ENCODE measurements at regions not wholly inside any gene's neighbourhood (a gene's known extent, or its start where the extent isn't known, plus 50 kb on each side); places are given as distances from the start of the nearest gene placed in this dataset.

GRCh38 chr12:88993651-88994050 is 358.6 kb downstream of the DUSP6 start:
- TF ChIP-seq, protein P1, sequence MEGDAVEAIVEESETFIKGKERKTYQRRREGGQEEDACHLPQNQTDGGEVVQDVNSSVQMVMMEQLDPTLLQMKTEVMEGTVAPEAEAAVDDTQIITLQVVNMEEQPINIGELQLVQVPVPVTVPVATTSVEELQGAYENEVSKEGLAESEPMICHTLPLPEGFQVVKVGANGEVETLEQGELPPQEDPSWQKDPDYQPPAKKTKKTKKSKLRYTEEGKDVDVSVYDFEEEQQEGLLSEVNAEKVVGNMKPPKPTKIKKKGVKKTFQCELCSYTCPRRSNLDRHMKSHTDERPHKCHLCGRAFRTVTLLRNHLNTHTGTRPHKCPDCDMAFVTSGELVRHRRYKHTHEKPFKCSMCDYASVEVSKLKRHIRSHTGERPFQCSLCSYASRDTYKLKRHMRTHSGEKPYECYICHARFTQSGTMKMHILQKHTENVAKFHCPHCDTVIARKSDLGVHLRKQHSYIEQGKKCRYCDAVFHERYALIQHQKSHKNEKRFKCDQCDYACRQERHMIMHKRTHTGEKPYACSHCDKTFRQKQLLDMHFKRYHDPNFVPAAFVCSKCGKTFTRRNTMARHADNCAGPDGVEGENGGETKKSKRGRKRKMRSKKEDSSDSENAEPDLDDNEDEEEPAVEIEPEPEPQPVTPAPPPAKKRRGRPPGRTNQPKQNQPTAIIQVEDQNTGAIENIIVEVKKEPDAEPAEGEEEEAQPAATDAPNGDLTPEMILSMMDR (IDR thresholded peaks at IDR 0.05) = no peak
- no peak for TF ChIP-seq POLR2A (IDR thresholded peaks at IDR 0.05)

Data from lower leg skin (tissue), 3 donors.